ENCODE measurements at regions not wholly inside any gene's neighbourhood (a gene's known extent, or its start where the extent isn't known, plus 50 kb on each side); places are given as distances from the start of the nearest gene placed in this dataset.

DNA sequence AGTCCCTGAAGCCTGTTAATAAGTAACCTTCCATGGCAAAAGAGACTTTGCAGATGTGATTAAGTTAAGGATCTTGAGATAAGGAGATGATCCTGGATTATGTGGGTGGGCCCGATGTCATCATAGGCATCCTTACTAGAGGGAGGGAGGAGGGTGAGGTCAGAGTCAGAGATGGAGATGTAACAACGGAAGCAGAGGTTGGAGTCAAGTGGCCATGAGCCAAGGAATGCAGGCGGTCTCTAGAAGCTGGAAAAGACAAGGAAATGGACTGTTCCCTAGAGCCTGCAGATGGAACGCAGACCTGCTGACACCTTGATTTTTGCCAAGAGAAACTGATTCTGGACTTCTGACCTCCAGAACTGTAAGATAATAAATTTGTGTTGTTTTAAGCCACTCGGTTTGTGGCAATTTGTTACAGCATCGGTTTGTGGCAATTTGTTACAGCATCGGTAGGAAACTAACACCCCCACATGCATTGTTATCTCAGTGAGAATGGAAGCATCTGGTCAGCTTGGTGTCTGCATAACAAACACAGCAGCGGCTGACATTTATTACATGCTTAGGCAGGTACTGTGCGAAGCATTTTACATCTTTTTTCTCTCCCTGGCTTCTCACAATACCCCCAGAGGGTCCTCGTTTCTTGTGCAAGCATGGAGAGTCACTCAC lies 55.6 kb downstream of the CLDN34 start (continued):
- TF ChIP-seq REST (IDR thresholded peaks at IDR 0.05; ENCODE audit: unreplicated experiment) (no peak), CREB1 (CRISPR knock-in tag; IDR thresholded peaks at IDR 0.05; ENCODE audit: low read depth) (no peak), JUNB (IDR thresholded peaks at IDR 0.05; ENCODE audit: unreplicated experiment) (no peak), EZH2phosphoT487 (IDR thresholded peaks at IDR 0.05; ENCODE audit: unreplicated experiment) (no peak), CTCF (conservative IDR thresholded peaks at IDR 0.05; ENCODE audit: low read depth in 2 of 2) (no peak), EZH2 (IDR thresholded peaks at IDR 0.05; ENCODE audit: low read depth, unreplicated experiment) (no peak), ZNF114 (CRISPR knock-in tag; IDR thresholded peaks at IDR 0.05) (no peak)
- TF ChIP-seq, protein P1, sequence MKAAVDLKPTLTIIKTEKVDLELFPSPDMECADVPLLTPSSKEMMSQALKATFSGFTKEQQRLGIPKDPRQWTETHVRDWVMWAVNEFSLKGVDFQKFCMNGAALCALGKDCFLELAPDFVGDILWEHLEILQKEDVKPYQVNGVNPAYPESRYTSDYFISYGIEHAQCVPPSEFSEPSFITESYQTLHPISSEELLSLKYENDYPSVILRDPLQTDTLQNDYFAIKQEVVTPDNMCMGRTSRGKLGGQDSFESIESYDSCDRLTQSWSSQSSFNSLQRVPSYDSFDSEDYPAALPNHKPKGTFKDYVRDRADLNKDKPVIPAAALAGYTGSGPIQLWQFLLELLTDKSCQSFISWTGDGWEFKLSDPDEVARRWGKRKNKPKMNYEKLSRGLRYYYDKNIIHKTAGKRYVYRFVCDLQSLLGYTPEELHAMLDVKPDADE (IDR thresholded peaks at IDR 0.05), result no peak

GRCh38 chrX:10023821-10024220 lies 56.7 kb downstream of the CLDN34 start:
- Histone ChIP-seq H3K79me2 (replicated peaks; ENCODE audit: insufficient read depth) (peaks cover 77% of the 10 kb centered on the region), H3K27ac (ENCODE audit: low read depth) (no peak overlapping the region), H2AFZ (no peak overlapping the region), H3K27me3 (ENCODE audit: insufficient read depth) (no peaks in the 10 kb centered on the region), H4K20me1 (replicated peaks; ENCODE audit: insufficient read depth) (no peaks in the 10 kb centered on the region; the same call in 1 of the 2 replicates), H3K4me3 (no peak overlapping the region), H3K36me3 (ENCODE audit: insufficient read depth) (no peaks in the 10 kb centered on the region), H3F3A (replicated peaks; ENCODE audit: low read depth) (no peaks in the 10 kb centered on the region), H3K4me2 (no peak overlapping the region), H3K4me1 (ENCODE audit: insufficient read depth) (peaks cover 2% of the 10 kb centered on the region), H3K9me2 (ENCODE audit: insufficient read depth) (no peaks in the 10 kb centered on the region)
- H3K4me3 Mint-ChIP-seq, result no peak overlapping the region
- H3K27ac Mint-ChIP-seq, result no peak overlapping the region
- H3K27me3 Mint-ChIP-seq (ENCODE audit: insufficient read depth, low read depth, poor library complexity), result peaks cover 5% of the 10 kb centered on the region
- no peak for ATAC-seq
- no peaks in the 10 kb centered on the region for H3K9me3 Mint-ChIP-seq
- H3K4me1 Mint-ChIP-seq, result peaks cover 29% of the 10 kb centered on the region
- no peak for DNase-seq (ENCODE audit: low spot score)
- peaks cover 17% of the 10 kb centered on the region for H3K36me3 Mint-ChIP-seq (ENCODE audit: low read depth)
- TF ChIP-seq CREB1 (CRISPR knock-in tag; IDR thresholded peaks at IDR 0.05; ENCODE audit: low read depth) (no peak), ZNF462 (CRISPR knock-in tag; IDR thresholded peaks at IDR 0.05) (no peak), POLR2AphosphoS5 (IDR thresholded peaks at IDR 0.05; ENCODE audit: low read depth) (no peak), EZH2phosphoT487 (IDR thresholded peaks at IDR 0.05; ENCODE audit: unreplicated experiment) (no peak), STAT1 (IDR thresholded peaks at IDR 0.05; ENCODE audit: unreplicated experiment) (no peak), JUNB (IDR thresholded peaks at IDR 0.05; ENCODE audit: unreplicated experiment) (no peak)

Data from GM23338 (cell line).